NOMO-1 treated with DMSO at 0.1 percent for 48 hours (cell line): ENCODE measurements at regions not wholly inside any gene's neighbourhood (a gene's known extent, or its start where the extent isn't known, plus 50 kb on each side); places are given as distances from the start of the nearest gene placed in this dataset.
"Not testable (repeated sequence)": the region's sequence is repeated elsewhere in the genome, so short reads cannot be mapped to it uniquely, and the experiment has no call there.

ENCODE experiments used
- DNase-seq: peaks from one replicate; lab custom pipeline; 2025; ENCODE audit not compliant: unreplicated experiment; lab: John Stamatoyannopoulos, UW

- no peak for DNase-seq
These were observed 267.8 kb upstream of the ASIC2 start for GRCh38 chr17:33560871-33561270.

DNA sequence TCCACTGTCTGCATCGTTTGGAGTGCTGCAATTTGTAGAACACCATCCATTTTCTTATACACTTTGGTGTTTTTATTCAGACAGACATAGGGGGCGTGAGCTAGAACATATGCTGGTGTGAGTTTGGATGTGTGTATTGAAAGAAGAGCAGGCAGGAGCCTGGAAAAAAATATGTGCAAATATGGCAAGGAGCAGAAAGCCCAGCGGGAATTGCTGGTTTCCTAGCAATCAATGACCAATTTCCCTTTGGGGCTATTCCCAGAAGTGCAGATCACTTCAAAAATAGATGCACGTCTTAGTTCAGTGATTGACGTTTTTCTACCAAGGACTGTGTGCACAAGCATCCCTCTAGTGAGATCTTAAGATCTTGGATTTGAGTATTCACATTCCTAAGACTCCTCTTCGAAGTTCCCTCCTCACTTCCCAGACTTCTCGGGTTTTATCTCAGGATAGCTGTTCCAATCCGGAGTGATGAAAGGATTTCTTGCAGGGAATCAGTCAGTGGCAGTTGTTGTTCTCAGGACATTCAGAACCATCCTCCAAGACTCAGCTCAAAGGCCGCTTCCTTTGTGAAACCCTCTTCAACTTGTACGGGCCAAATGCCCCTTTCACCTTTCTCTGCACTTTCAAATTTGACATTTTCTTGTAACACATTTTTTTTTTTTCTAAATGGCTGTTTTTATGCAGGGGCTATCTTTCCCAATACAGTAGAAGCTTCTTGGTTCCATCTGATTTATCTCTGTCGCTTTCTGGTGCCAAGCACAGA is 268.7 kb upstream of the ASIC2 start:
- no peak for DNase-seq

DNA sequence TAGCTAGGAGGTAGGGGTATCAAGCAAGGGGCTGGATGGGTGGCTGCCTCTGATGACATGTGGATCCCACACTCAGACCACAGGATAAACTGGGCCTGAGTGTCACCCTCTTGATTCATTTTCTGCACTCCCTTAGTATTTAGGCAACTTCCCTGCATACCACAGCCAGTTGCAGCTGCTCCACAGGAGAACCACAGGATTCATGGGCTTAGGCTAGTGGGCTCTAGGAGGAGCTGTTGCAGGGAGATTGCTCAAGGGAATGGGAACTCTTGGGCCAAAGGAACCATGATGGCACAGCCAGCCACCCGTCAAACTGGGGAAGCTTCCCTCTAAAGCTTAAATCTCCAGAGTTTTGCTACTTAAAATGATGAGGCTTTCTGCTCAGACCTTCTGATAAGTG is 269.7 kb upstream of the ASIC2 start:
- DNase-seq: no peak

GRCh38 chr17:33564146-33564545 is 271.1 kb upstream of the ASIC2 start:
- no peak for DNase-seq

- DNase-seq: no peak
These were observed 274.1 kb upstream of the ASIC2 start for GRCh38 chr17:33567223-33567622.

DNA sequence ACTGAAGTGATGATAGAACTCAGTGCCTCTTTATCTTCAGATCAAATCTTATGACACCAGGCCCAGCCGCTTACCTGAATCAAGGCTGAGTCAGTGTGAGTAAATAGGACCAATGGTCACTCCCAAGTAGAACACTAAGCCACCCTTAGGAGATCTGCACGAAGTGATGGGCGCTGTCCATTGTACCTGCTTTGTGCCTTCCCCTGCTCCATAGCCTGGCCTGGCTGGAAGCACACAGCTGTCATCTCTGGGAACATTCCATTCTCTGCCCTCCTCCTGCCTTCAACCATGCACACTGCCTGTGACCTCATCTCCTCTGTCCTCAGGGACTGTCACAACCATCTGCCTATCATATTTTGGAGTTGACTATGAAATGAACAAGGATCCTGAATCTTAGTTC is 279.5 kb upstream of the ASIC2 start:
- DNase-seq: no peak

GRCh38 chr17:33574942-33575445 is 281.9 kb upstream of the ASIC2 start:
- no peak for DNase-seq

- not testable (repeated sequence) for DNase-seq
These were observed 286.6 kb upstream of the ASIC2 start for GRCh38 chr17:33579740-33580139.

DNA sequence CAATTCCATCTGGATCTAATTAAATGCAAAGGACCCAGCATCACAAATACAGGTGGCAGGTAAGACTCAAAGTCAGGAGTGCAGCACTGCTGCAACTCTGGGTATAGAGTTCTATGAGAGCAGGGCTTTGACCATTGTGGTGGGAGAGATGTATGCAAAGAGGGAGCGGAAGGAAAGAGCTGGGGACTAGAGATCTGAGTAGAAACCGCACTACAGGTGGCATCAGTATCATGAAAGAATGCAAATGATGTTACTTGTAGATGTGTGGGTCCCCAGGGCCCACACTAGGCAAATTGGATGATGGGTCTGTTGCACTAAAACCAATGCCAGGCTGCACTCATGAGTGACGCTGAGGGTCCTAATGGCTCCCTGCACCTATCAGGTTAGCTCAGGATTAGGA is 287.1 kb upstream of the ASIC2 start:
- DNase-seq: no peak

GRCh38 chr17:33582661-33583060 is 289.6 kb upstream of the ASIC2 start:
- no peak for DNase-seq

DNA sequence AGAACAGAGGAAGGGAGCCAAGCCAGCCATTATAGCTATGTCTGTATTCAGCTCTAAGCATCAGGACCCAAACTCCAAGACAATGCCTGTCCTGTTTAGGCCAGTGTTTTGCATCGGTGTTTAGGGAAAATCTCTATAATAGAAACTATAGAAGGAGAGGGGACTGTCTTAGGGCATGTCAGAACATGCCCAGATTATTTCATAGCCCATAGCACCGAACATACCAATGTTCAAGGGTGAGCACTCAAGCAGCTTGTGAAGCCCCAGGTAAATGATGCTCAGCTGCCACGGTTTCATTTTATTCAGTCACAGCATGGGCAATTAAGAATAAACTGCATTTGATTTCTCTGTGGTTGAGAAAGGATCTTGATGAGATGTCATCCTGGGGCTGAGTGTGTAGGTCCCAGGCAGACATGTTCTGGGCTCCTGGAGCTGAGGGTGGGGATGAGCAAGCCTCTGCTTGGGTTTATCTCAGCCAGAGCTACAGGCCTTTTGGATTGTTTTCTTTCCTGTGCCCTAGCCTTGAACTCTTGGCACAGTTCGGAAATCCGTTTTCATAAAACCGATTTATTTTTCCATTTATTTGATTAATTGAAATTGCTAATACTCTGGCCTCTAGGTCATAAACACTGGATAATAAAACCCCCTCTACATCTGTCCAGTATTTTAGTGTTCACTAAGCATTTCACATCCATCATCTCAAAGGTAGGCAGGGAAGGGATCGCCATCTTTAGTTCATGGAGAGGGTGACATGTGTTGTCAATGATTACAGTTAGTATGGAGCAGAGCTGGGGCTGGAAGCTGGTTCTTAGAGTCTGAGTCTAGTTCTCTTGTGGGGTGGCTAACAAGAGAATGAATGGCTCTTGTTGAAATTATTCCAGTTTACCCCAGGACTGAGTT is 290.7 kb upstream of the ASIC2 start:
- no peak for DNase-seq

- DNase-seq: no peak
These were observed 300.9 kb upstream of the ASIC2 start for GRCh38 chr17:33593991-33594390.

GRCh38 chr17:33595828-33596227 is 302.7 kb upstream of the ASIC2 start:
- DNase-seq: no peak

- DNase-seq: no peak
These were observed 303.8 kb upstream of the ASIC2 start for GRCh38 chr17:33596899-33597298.

- DNase-seq: no peak
These were observed 305.7 kb upstream of the ASIC2 start for GRCh38 chr17:33598797-33599196.

GRCh38 chr17:33602981-33603380 is 309.9 kb upstream of the ASIC2 start:
- no peak for DNase-seq

GRCh38 chr17:33603789-33604188 is 310.7 kb upstream of the ASIC2 start:
- DNase-seq: no peak

- DNase-seq: no peak
These were observed 318.4 kb upstream of the ASIC2 start for GRCh38 chr17:33611532-33611931.

GRCh38 chr17:33615861-33616260 is 322.8 kb upstream of the ASIC2 start:
- no peak for DNase-seq

- DNase-seq: no peak
These were observed 330.7 kb upstream of the ASIC2 start for GRCh38 chr17:33623841-33624240.

DNA sequence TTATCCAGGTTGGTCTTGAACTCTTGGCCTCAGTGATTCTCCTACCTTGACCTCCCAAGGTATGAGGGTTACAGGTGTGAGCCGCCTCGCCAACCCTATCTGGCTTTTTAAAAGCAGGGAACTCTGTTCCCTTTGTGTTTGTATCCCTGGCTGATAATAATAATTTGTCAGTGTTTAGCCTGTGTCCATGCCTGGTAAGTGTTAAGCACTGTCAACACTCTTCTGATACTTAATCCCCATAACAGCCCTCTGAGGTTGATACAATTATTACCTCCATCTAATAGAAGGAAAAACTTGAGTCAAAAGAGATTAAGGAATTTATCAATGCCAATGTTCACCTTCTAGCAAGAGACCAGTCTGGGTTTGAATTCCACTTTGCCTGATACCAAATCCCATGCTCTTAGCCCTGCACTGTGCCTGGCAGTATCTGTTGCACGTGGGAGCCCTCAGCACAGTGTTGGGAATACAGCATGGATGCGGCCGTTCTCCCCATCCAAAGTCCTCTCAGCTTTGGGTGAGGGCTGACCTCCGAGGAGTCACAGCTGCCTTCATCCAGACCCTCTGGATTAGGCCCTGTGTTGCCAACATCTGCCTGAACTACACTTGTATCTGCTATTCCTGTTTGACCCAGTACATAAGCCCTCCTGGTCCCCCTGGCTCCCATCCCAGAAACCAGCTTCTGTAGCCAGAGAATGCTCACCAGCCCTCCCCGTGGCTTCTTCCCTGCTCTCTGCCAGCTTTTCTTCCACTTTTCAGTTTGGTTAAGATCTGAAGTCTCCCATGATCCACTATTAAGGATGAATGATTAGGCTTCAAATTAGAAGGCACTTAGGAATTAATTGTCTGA is 335.6 kb upstream of the ASIC2 start:
- no peak for DNase-seq
